ENCODE measurements at regions not wholly inside any gene's neighbourhood (a gene's known extent, or its start where the extent isn't known, plus 50 kb on each side); places are given as distances from the start of the nearest gene placed in this dataset.

- DNase-seq: no peak
Measured at GRCh38 chr1:29704430-29704829, 468.1 kb downstream of the PTPRU start.

GRCh38 chr1:29703596-29704370, 467.5 kb downstream of the PTPRU start:
- DNase-seq: no peak

GRCh38 chr1:29700491-29700890, 464.2 kb downstream of the PTPRU start:
- no peak for DNase-seq

- DNase-seq: no peak
Measured at GRCh38 chr1:29698626-29699025, 462.3 kb downstream of the PTPRU start.

- DNase-seq: no peak
Measured at GRCh38 chr1:29698033-29698432, 461.7 kb downstream of the PTPRU start.

- DNase-seq: no peak
Measured at GRCh38 chr1:29697391-29697780, 461.1 kb downstream of the PTPRU start.

GRCh38 chr1:29696656-29697390, 460.5 kb downstream of the PTPRU start:
- DNase-seq: no peak

- DNase-seq: no peak
Measured at GRCh38 chr1:29695803-29696202, 459.5 kb downstream of the PTPRU start.

- DNase-seq: no peak
Measured at GRCh38 chr1:29695036-29695435, 458.7 kb downstream of the PTPRU start.

- DNase-seq: no peak
Measured at GRCh38 chr1:29691499-29691898, 455.2 kb downstream of the PTPRU start.

GRCh38 chr1:29690156-29690555, 453.8 kb downstream of the PTPRU start:
- DNase-seq: no peak

GRCh38 chr1:29689372-29690030, 453.2 kb downstream of the PTPRU start:
- no peak for DNase-seq

- DNase-seq: peak; percentile 61
Measured at GRCh38 chr1:29688471-29689365, 452.4 kb downstream of the PTPRU start.

- peak; percentile 29 for DNase-seq
Measured at GRCh38 chr1:29687601-29688244, 451.4 kb downstream of the PTPRU start.

GRCh38 chr1:29687166-29687565, 450.8 kb downstream of the PTPRU start:
- DNase-seq: peak; percentile 7

- DNase-seq: peak; percentile 18
Measured at GRCh38 chr1:29686012-29686930, 449.9 kb downstream of the PTPRU start.

GRCh38 chr1:29685387-29685786, 449.1 kb downstream of the PTPRU start:
- peak; percentile 12 for DNase-seq

- DNase-seq: peak; percentile 35
Measured at GRCh38 chr1:29684141-29684540, 447.8 kb downstream of the PTPRU start.

GRCh38 chr1:29683472-29683871, 447.1 kb downstream of the PTPRU start:
- DNase-seq: peak; percentile 20

GRCh38 chr1:29682919-29683295, 446.6 kb downstream of the PTPRU start:
- DNase-seq: peak; percentile 17

All from activated CD8-positive, alpha-beta memory T cell treated with anti-CD3 and anti-CD28 coated beads, Interleukin-2, amount 50 U/mL, for 48 hours (primary cell).